Heart left ventricle (tissue), 13 donors: ENCODE measurements at regions not wholly inside any gene's neighbourhood (a gene's known extent, or its start where the extent isn't known, plus 50 kb on each side); places are given as distances from the start of the nearest gene placed in this dataset.

Experiments
- CTCF ChIP-seq, 12 donors: fragments of 200-600 bp; sonication (generic) in 4 of 12; IDR thresholded peaks; one replicate each; pipeline versions ENCODE4 v1.5.0 to v1.8.0; 2018 to 2022; ENCODE audit warnings: antibody characterized with exemption in 12 of 12, mild to moderate bottlenecking in 5 of 12
- POLR2A ChIP-seq, 2 donors: fragments of 450-650 bp; IDR thresholded peaks; one replicate each; pipeline ENCODE4 v1.6.1; 2017; ENCODE audit warnings: antibody characterized with exemption in 2 of 2, mild to moderate bottlenecking in 2 of 2, moderate library complexity in 2 of 2
- donor health status: ischemic (EF 13 %, LVEDD 7.1; RV severe dilation, severe dysfunction).
- donor health status: DM: no; HTN: yes; CAD: no.
- donor health status: DM: no; HTN: no; CAD: no.
- donor health status: ischemic (EF 25% LVEDD 6.9; RV normal size, moderate dysfunction).
- donor health status: ischemic (EF 25% LVEDD 5.7; RV mildly dilated, moderate dysfunction).
- donor health status: ischemic (EF 35%, LVEDD 5.7; RV mildly dilated, moderate dysfunction).
- donor health status: nonischemic (EF 11% LVEDD 7.7; RV severe dilation, severe dysfunction).
- donor health status: DM: yes; HTN: yes; CAD: no.
- donor health status: PGD.
- donor health status: ischemic (EF 29% LVEDD 5.4; RV normal size, mild dysfunction).
- donor health status: nonischemic (EF 23%, LVEDD 6.1; RV moderate dilation, normal function).

DNA sequence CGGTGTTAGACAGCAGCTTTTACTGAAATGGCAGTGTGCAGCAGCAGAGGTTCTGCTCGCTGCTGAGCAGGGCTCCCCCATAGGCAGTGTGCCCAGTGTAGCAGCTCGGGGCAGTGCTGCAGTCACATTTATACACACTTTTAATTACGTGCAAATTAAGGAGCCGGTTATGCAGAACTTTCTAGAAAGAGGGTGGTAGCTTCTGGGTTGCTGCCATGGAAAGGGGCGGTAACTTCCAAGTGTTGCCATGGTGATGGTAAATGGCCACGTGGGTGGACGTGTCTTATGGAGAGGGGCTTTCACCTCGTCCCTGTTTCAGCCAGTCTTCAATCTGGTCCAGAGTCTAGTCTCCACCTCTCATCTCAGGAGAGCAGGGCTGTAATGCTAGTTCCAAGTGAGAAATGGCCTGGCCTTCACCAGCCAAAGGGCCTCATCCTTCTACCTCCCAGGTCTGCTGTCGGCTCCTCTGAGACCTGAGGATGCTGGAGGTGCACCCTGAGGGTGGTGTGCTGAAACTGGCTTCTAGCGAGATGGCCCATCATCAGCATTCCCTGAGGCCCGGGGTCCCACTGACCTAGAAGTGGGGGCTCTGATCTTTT, 180.5 kb upstream of the PMEPA1 start:
- no peak for TF ChIP-seq CTCF (IDR thresholded peaks at IDR 0.05)
- no peak for TF ChIP-seq POLR2A (IDR thresholded peaks at IDR 0.05)
